Cardiac fibroblast (primary cell): ENCODE measurements at regions not wholly inside any gene's neighbourhood (a gene's known extent, or its start where the extent isn't known, plus 50 kb on each side); places are given as distances from the start of the nearest gene placed in this dataset.

ENCODE experiments used
- DNase-seq, 2 donors: peaks; one replicate each; pipeline versions ENCODE4 v3.0.0 to v3.0.0-alpha.2; 2010; ENCODE audit warnings: low read depth in 2 of 2
- H3K4me3 ChIP-seq, 2 donors: replicated peaks in 1 of 2; 1 replicate in 1 of 2; 2 replicates in 1 of 2; pipeline ENCODE4 v1.5.1; 2011; ENCODE audit warnings: low read depth in 2 of 2, low read length in 2 of 2, mild to moderate bottlenecking in 2 of 2, moderate library complexity in 1 of 2
- CTCF ChIP-seq: IDR thresholded peaks from one replicate; pipeline ENCODE4 v1.5.1; 2011; ENCODE audit warnings: low read depth, mild to moderate bottlenecking, low read length, inconsistent platforms

GRCh38 chr11:127358160-127358559 lies 357.6 kb upstream of the KIRREL3 start:
- TF ChIP-seq CTCF: no peak

DNA sequence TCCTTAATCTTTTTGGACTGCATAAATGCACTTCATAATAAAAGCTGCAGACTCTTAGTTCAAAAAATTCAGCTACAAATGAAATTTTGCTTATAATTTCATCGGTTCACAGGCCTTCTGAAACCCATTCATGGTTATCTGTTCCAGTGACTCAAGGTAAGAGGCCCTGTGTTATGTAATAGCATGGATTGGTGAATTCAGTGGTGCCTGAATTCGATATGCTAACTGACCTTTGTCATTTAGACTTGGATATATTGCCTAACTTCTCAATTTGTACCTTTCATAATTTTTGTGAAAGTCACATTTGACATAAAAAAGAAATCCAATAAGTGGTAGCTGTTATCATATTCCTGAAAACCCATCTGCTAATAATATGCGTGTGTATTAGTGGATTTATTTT lies 349.9 kb upstream of the KIRREL3 start:
- no peak overlapping the region for H3K4me3 ChIP-seq
- DNase-seq: no peak
- no peak for TF ChIP-seq CTCF

More at GRCh38 chr11:127358160-127358559, 357.6 kb upstream of the KIRREL3 start:
- H3K4me3 ChIP-seq: no peak overlapping the region
- DNase-seq: no peak

DNA sequence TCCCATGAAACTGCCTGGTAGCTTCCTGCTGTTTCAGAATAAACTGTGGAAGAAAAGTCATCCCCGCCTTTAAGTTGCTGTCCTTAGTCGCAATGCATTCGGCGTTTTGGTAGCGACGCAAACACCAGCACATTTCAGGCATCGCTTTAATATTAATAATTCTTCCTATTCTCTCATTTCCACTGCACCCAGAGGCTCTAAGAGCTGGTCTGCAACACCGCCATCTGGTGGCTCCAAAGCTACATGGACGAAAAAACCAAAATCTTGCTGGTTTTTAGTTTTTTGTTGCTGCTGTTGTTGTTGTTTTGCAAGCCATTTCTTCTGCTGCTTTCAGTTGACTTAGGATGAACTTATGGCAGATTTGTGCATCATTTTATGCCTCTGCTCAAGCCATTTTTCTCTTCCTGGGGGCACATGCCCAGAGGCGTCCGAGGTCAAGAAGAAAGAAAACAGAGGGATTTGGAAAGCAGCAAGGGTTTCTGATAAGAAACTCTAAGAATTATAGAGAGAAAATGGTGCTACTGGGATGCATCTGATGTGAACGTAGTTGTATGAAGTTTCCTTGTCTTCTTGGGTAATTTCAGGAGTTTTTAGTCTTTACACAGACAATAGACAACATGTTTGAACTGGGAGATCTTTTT lies 345.4 kb upstream of the KIRREL3 start:
- peak; percentile 27 to 41 for DNase-seq
- peak; percentile 67 for TF ChIP-seq CTCF
- H3K4me3 ChIP-seq: no peak overlapping the region

DNA sequence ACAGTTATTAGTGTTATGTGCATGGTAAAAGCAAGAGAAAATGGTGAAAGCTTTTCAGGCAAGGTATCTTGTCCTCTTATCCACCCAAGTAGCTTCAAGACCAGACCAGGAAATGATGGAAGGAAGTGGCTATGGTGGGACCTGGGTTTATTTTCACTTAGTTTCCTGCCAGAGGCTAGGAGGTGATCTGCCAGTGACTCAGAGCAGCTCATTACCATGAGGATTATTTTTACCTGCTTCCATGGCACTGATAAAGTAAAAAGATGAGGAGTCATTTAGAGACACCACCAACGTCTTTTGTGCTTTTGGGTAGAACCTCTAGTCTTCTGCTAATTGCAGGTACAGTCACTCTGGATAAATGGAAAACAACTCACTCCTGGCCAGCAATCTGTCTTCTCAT lies 339.9 kb upstream of the KIRREL3 start:
- DNase-seq: no peak
- no peak overlapping the region for H3K4me3 ChIP-seq
- TF ChIP-seq CTCF: no peak

DNA sequence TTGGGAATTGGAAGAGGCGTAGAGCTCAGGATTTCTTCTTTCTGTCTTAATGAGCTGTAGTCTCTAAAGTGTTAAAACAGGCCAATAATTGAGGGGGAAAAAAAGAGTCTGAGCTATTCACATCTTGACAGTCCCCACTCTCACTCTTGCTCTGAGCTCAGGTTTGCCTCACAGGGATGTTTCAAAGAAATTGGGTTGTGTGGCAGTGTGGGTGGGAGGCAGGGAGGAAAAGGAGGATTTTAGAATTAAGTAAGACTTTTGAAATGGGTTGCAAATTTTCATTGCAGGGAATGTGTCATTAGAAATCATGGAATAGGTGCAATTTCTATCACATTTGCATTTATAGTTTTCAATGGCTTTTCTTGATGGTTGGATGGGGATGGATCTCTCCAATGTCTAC lies 338.8 kb upstream of the KIRREL3 start:
- no peak for TF ChIP-seq CTCF
- H3K4me3 ChIP-seq: no peak overlapping the region
- no peak for DNase-seq

- no peak for DNase-seq
- no peak for TF ChIP-seq CTCF
- no peak overlapping the region for H3K4me3 ChIP-seq
Measured at GRCh38 chr11:127338380-127339259, 338.1 kb upstream of the KIRREL3 start.
